Activated B cell treated with CpG ODN at 0.5 μM for 24 hours (primary cell): ENCODE measurements at regions not wholly inside any gene's neighbourhood (a gene's known extent, or its start where the extent isn't known, plus 50 kb on each side); places are given as distances from the start of the nearest gene placed in this dataset.

Source experiments
- ATAC-seq: fragments of 200-7000 bp; cut with Tn5 transposase; one replicate; pipeline ENCODE4 v1.10.0; 2021; ENCODE audit warnings: low read depth, mild to moderate bottlenecking, moderate library complexity
- CTCF ChIA-PET: fragments of 350-600 bp; sonication (Branson Sonifier 250); formaldehyde crosslinking; loops from one replicate; lab custom pipeline; 2021; ENCODE audit warnings: antibody characterized with exemption; lab: Charles Lee
- POLR2A ChIA-PET: fragments of 350-600 bp; sonication (Branson Sonifier 250); formaldehyde crosslinking; loops from one replicate; lab custom pipeline; 2021; ENCODE audit warnings: antibody characterized with exemption; lab: Charles Lee
- DNase-seq: peaks from one replicate; pipeline ENCODE4 v3.0.0; 2022
- H3K27ac Mint-ChIP-seq: one replicate; pipeline ENCODE4 v1.8.0; 2020; ENCODE audit warnings: mixed read lengths
- H3K27me3 Mint-ChIP-seq: one replicate; pipeline ENCODE4 v1.8.0; 2021; ENCODE audit warnings: mixed read lengths
- H3K36me3 Mint-ChIP-seq: one replicate; pipeline ENCODE4 v1.8.0; 2021; ENCODE audit warnings: low read depth, mixed read lengths
- H3K4me1 Mint-ChIP-seq: one replicate; pipeline ENCODE4 v1.8.0; 2021; ENCODE audit warnings: mixed read lengths
- H3K4me3 Mint-ChIP-seq: one replicate; pipeline ENCODE4 v1.8.0; 2020; ENCODE audit warnings: mild to moderate bottlenecking, mixed read lengths
- H3K9me3 Mint-ChIP-seq: one replicate; pipeline ENCODE4 v1.8.0; 2020; ENCODE audit warnings: mixed read lengths
- CTCF ChIP-seq: fragments of 200-600 bp; IDR thresholded peaks from one replicate; pipeline ENCODE4 v1.8.0; 2022; ENCODE audit warnings: antibody characterized with exemption, mild to moderate bottlenecking
- intact Hi-C: fragments of 100-400 bp; cut with micrococcal nuclease; formaldehyde crosslinking; loops from one replicate; pipeline ENCODE4 v1.15.1; 2024

GRCh38 chr11:113557926-113558325 lies 82.7 kb upstream of the DRD2 start:
- Mint-ChIP-seq H3K4me1 (no peaks in the 10 kb centered on the region), H3K27me3 (peaks cover 5% of the 10 kb centered on the region), H3K36me3 (no peaks in the 10 kb centered on the region), H3K9me3 (no peaks in the 10 kb centered on the region), H3K4me3 (no peak overlapping the region), H3K27ac (no peak overlapping the region)
- POLR2A ChIA-PET, result no interaction called here
- DNase-seq (no peak), ATAC-seq (no peak)
- TF ChIP-seq CTCF, result no peak
- CTCF ChIA-PET, result no interaction called here
- intact Hi-C loops, result no loop called here

- Mint-ChIP-seq H3K9me3 (no peaks in the 10 kb centered on the region), H3K4me1 (no peaks in the 10 kb centered on the region), H3K4me3 (no peak overlapping the region), H3K27me3 (peaks cover 5% of the 10 kb centered on the region), H3K36me3 (no peaks in the 10 kb centered on the region), H3K27ac (no peak overlapping the region)
- no peak for ATAC-seq
- TF ChIP-seq CTCF, result no peak
- ChIA-PET POLR2A (no interaction called here), CTCF (no interaction called here)
- DNase-seq, result no peak
- intact Hi-C loops, result no loop called here
These were observed 80.8 kb upstream of the DRD2 start for GRCh38 chr11:113556036-113556435.

- no peaks in the 10 kb centered on the region for H3K36me3 Mint-ChIP-seq
- H3K27me3 Mint-ChIP-seq, result peaks cover 7% of the 10 kb centered on the region
- ChIA-PET POLR2A (no interaction called here), CTCF (no interaction called here)
- no peak for TF ChIP-seq CTCF
- no peaks in the 10 kb centered on the region for H3K9me3 Mint-ChIP-seq
- no peak overlapping the region for H3K4me3 Mint-ChIP-seq
- H3K4me1 Mint-ChIP-seq, result no peaks in the 10 kb centered on the region
- intact Hi-C loops, result no loop called here
- DNase-seq, result no peak
- no peak for ATAC-seq
- H3K27ac Mint-ChIP-seq, result no peak overlapping the region
These were observed 79.9 kb upstream of the DRD2 start for GRCh38 chr11:113555071-113555619.

GRCh38 chr11:113554526-113554925 lies 79.3 kb upstream of the DRD2 start:
- Mint-ChIP-seq H3K27ac (no peak overlapping the region), H3K4me3 (no peak overlapping the region), H3K36me3 (no peaks in the 10 kb centered on the region), H3K27me3 (peaks cover 11% of the 10 kb centered on the region), H3K4me1 (no peaks in the 10 kb centered on the region), H3K9me3 (no peaks in the 10 kb centered on the region)
- intact Hi-C loops, result no loop called here
- CTCF ChIA-PET, result no interaction called here
- no peak for TF ChIP-seq CTCF
- POLR2A ChIA-PET, result no interaction called here
- ATAC-seq (no peak), DNase-seq (no peak)

- ChIA-PET POLR2A (no interaction called here), CTCF (no interaction called here)
- intact Hi-C loops, result no loop called here
- Mint-ChIP-seq H3K27ac (no peak overlapping the region), H3K4me3 (no peak overlapping the region), H3K9me3 (no peaks in the 10 kb centered on the region), H3K36me3 (no peaks in the 10 kb centered on the region), H3K4me1 (no peaks in the 10 kb centered on the region), H3K27me3 (peaks cover 15% of the 10 kb centered on the region)
- no peak for TF ChIP-seq CTCF
- DNase-seq (no peak), ATAC-seq (no peak)
These were observed 78.7 kb upstream of the DRD2 start for GRCh38 chr11:113553915-113554314.
